Frontal cortex (tissue), 3 donors: ENCODE measurements at regions not wholly inside any gene's neighbourhood (a gene's known extent, or its start where the extent isn't known, plus 50 kb on each side); places are given as distances from the start of the nearest gene placed in this dataset.
"Not testable (repeated sequence)": the region's sequence is repeated elsewhere in the genome, so short reads cannot be mapped to it uniquely, and the experiment has no call there.

Source experiments
- DNase-seq, 2 donors: peaks; one replicate each; pipeline ENCODE4 v3.0.0; 2012; ENCODE audit warnings: low spot score in 2 of 2
- FAIRE-seq: peaks from 2 replicates; lab custom pipeline; 2012; peaks lifted over from hg19 to GRCh38; lab: Jason Lieb, UNC
- donor health status: control.
- donor health status: control.
- donor health status: control.

- FAIRE-seq, result no peak
- DNase-seq, result no peak
Observed at GRCh38 chr3:89533275-89533674, 425.9 kb downstream of the EPHA3 start.

DNA sequence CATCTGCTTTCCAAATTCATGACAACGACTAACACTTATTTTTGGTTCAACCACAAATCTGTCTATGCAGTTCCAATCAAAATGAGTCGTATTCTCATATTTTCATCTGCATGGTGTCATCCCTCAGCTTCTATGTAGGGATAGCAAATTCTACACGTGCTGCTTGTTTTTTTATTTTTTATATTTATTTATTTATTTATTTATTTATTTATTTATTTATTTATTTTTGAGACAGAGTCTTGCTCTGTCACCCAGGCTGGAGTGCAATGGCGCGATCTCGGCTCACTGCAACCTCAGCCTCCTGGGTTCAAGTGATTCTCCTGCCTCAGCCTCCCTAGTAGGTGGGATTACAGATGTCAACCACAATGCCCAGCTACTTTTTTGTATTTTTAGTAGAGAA lies 447.2 kb downstream of the EPHA3 start:
- DNase-seq, FAIRE-seq: not testable (repeated sequence)

- DNase-seq (no peak), FAIRE-seq (no peak)
Observed at GRCh38 chr3:89558711-89559110, 451.3 kb downstream of the EPHA3 start.

DNA sequence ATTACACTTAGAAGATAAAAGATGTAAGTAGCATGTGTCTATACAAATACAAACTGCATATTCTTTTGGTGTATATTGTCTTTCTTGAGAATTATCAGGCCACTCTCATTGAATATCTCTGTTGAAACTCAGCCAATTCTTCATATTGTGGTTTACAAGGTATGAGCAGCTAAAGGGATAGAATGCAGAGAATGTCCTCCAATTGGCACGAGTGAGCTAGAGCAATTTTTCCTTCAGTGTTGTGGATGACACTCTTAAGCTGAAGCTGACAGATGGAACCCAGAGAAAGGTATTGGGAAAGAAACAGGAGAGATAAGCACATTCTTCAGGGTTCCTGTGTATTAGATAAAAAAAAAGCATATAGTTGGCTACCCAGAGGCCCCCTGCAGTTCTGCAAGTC lies 453.1 kb downstream of the EPHA3 start:
- FAIRE-seq, result no peak

GRCh38 chr3:89562373-89562772 lies 455.0 kb downstream of the EPHA3 start:
- no peak for DNase-seq
- FAIRE-seq, result no peak

More for the DNA sequence above, 453.1 kb downstream of the EPHA3 start:
- DNase-seq, result no peak

- DNase-seq, result no peak
- no peak for FAIRE-seq
Observed at GRCh38 chr3:89565098-89565497, 457.7 kb downstream of the EPHA3 start.

GRCh38 chr3:89570465-89570864 lies 463.0 kb downstream of the EPHA3 start:
- no peak for DNase-seq
- no peak for FAIRE-seq

GRCh38 chr3:89571298-89571697 lies 463.9 kb downstream of the EPHA3 start:
- FAIRE-seq (no peak), DNase-seq (no peak)

DNA sequence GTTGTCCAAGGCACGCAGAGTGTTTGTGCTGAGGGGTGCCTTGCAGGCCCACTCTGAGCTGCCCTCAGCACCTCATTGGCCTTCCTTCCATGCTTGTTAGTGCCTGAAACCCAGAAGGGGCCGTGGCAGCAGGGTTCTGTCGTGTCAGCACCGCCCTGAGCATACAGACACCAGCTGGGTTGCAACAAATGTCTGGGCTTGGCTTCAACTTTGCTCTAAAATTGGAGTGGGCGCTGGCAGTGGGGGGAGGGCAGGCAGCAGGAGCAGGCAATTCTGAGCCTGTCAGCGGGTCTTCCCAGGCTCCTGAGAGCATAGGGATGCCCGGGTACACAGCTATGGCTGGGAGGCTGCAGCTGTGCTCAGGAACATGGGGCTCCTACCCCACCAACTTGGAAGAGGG lies 464.3 kb downstream of the EPHA3 start:
- FAIRE-seq, result no peak
- DNase-seq, result no peak

GRCh38 chr3:89572261-89572660 lies 464.8 kb downstream of the EPHA3 start:
- DNase-seq (no peak), FAIRE-seq (no peak)

DNA sequence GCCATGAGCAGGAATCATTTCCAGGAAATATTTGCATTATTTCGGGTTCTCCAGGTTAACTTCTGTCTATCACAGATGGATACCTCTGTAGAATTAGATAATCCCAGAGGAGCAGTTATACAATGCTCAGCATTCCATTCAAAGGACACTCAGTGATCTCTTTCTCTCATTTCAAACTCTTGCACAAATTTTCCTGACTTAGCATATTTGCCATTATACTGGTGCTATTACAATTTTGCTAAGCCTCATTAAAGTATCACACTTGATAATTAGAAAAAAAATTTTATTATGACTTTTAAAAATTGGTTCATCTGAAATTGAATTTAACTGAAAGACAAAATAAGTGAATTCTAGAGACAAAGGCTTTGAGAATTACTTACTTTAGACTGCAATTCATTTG lies 469.0 kb downstream of the EPHA3 start:
- FAIRE-seq (no peak), DNase-seq (no peak)

- FAIRE-seq, result no peak
- DNase-seq, result no peak
Observed at GRCh38 chr3:89577637-89578530, 470.5 kb downstream of the EPHA3 start.

DNA sequence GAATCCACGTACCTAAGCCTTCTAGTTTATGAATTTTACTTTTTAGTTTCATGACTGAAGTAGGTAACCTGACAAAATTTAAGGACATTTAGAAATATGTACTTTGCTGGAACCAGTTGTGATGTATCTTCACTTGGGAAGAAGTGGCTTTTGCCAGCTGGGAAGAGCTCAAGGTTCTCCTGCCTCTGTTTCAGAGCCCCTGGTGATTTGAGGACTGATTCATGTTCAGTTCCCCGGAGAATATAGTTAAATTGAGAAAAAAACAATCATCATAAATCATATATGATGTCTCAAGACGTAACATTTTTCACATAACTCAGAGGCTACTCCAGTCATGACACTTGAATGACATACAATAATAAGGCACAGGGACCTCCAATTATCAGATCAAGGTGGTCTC lies 473.4 kb downstream of the EPHA3 start:
- no peak for FAIRE-seq
- DNase-seq, result no peak

GRCh38 chr3:89584398-89584797 lies 477.0 kb downstream of the EPHA3 start:
- no peak for FAIRE-seq
- DNase-seq, result no peak

DNA sequence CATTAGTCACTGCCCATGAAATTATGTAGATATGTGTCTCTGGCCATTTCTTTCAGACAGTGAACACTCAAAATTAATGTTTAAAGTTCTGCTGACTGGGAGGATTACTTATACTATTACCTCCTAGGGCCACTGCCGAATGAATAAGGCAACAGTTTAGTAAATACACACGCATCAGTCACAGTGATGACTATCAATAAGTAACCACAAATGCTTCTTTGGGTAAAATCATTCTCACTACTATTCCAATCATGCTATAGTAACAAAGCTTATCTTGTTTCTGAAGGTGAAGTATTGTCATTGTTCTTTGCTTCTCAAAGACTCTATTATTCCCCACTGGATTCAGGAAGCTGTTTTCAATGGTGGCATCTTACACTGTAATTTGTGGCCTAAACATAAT lies 478.8 kb downstream of the EPHA3 start:
- no peak for DNase-seq
- no peak for FAIRE-seq

DNA sequence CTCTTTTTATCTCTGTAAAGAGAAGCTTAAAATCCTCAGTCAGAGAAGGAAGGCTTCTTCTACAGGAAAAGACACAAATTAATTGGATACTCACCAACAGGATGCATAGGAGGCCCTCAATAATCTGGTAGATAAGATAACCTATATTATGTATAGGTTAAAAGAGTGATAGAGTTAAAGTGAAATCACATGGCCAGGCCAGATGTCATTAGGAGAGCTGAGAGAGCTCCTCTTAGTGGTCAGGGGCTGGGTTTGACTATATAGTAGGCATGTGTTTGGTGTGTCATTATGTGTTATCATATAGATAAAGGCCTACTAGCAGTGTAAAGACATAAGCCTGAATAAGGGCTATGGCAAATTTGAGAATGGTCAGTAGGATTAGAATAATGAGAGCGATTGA lies 479.3 kb downstream of the EPHA3 start:
- FAIRE-seq, result no peak
- no peak for DNase-seq

DNA sequence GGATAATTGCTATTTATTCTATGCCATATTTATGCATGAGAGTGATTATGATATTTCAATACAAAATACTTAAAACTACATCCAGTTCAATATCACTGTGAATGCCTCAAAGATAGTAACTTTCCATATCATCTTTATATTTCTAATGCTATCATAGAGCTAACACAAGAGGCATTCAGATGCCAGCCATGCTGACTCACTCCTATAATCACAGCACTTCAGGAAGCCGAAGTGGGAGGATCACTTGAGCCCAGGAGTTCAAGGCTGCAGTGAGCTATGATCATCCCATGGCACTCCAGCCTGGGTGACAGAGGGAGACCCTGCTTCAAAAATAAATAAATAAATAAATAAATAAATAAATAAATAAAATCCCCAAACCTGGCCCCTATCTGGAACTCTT lies 498.7 kb downstream of the EPHA3 start:
- FAIRE-seq, result no peak
- no peak for DNase-seq

DNA sequence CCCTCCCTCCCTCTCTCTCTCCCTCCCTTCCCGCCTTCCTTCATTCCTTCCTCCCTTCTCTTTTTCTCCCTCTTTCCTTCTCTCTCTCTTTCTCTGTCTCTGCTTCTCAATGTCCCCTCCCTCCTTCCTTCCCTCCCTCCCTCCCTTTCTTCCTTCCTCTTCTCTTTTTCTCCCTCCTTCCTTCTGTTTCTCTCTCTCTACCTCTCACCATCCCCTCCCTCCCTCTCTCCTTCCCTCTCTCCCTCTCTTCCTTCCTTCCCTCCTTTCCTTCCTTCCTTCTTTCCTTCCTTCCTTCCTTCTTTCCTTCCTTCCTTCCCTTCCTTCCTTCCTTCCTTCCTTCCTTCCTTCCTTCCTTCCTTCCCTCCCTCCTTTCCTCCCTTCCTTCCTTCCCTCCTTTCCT lies 504.6 kb downstream of the EPHA3 start:
- FAIRE-seq, result no peak
- DNase-seq, result no peak

GRCh38 chr3:89613241-89613640 lies 505.8 kb downstream of the EPHA3 start:
- DNase-seq (no peak), FAIRE-seq (no peak)

GRCh38 chr3:89617706-89618105 lies 510.3 kb downstream of the EPHA3 start:
- FAIRE-seq (no peak), DNase-seq (no peak)

DNA sequence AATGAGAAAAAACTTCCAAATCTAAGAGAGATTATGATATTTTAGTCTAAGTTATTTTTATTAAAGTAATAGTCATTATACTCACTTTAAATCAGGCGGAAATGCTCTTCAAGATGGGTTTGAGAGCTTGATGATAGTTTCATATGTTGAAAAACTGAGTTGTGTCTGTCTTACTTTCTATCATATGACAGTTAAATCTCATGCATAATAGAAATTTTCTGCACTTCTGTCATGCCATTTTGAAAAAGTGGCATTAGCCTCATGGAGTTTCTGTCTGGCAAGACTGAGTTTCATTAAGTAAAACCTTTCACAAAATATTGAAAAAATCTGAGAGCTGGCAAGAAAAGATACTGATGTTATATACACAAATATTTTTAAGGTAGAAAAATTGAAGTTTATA lies 511.8 kb downstream of the EPHA3 start:
- FAIRE-seq, result no peak
- no peak for DNase-seq
